Neuronal stem cell (in vitro differentiated cells): ENCODE measurements at regions not wholly inside any gene's neighbourhood (a gene's known extent, or its start where the extent isn't known, plus 50 kb on each side); places are given as distances from the start of the nearest gene placed in this dataset.

Experiments
- DNase-seq: peaks from one replicate; pipeline ENCODE4 v3.0.0-alpha.2; 2013; ENCODE audit warnings: low spot score
- H2AFZ ChIP-seq: one replicate; pipeline ENCODE4 v1.6.1; 2013; ENCODE audit warnings: mild to moderate bottlenecking, low read length, inconsistent platforms
- H2AK5ac ChIP-seq: 2 replicates; pipeline ENCODE4 v1.6.1; 2013; ENCODE audit warnings: low read depth, mild to moderate bottlenecking, inconsistent platforms, low read length, moderate library complexity, mixed read lengths
- H2BK120ac ChIP-seq: 2 replicates; pipeline ENCODE4 v1.6.1; 2013; ENCODE audit warnings: low read depth, mild to moderate bottlenecking, inconsistent platforms, low read length, moderate library complexity, mixed read lengths
- H2BK12ac ChIP-seq: one replicate; pipeline ENCODE4 v1.6.1; 2013; ENCODE audit warnings: low read length, inconsistent platforms
- H2BK15ac ChIP-seq: 2 replicates; pipeline ENCODE4 v1.6.1; 2013; ENCODE audit warnings: mild to moderate bottlenecking, low read length, inconsistent platforms, mixed read lengths
- H2BK5ac ChIP-seq: one replicate; pipeline ENCODE4 v1.6.1; 2013; ENCODE audit warnings: inconsistent platforms, mild to moderate bottlenecking, low read length, moderate library complexity
- H3K14ac ChIP-seq: one replicate; pipeline ENCODE4 v1.6.1; 2013; ENCODE audit warnings: low read length, inconsistent platforms
- H3K18ac ChIP-seq: 2 replicates; pipeline ENCODE4 v1.6.1; 2013; ENCODE audit warnings: low read length, inconsistent platforms
- H3K23ac ChIP-seq: 2 replicates; pipeline ENCODE4 v1.6.1; 2013; ENCODE audit warnings: low read depth, mild to moderate bottlenecking, mixed read lengths, low read length, inconsistent platforms; ENCODE audit not compliant: poor library complexity
- H3K27ac ChIP-seq: replicated peaks from 3 replicates; pipeline ENCODE4 v1.5.1; 2013; ENCODE audit warnings: low read length, inconsistent platforms
- H3K27me3 ChIP-seq, 3 experiments: 2 replicates each; pipeline ENCODE4 v1.6.1; 2013; ENCODE audit warnings: low read length in 3 of 3, mild to moderate bottlenecking in 2 of 3, inconsistent platforms in 1 of 3, low read depth in 1 of 3, mixed read lengths in 1 of 3, moderate library complexity in 1 of 3; ENCODE audit not compliant: control insufficient read depth in 3 of 3, insufficient read depth in 3 of 3
- H3K36me3 ChIP-seq, 2 donors: replicated peaks in 1 of 2; 2 replicates each; pipeline ENCODE4 v1.6.1; 2013; ENCODE audit warnings: low read length in 2 of 2; ENCODE audit not compliant: control insufficient read depth in 2 of 2, insufficient read depth in 2 of 2
- H3K4ac ChIP-seq: 2 replicates; pipeline ENCODE4 v1.6.1; 2013; ENCODE audit warnings: inconsistent platforms, mild to moderate bottlenecking, low read length, moderate library complexity
- H3K4me1 ChIP-seq, 2 donors: 1 replicate in 1 of 2; 2 replicates in 1 of 2; pipeline ENCODE4 v1.6.1; 2013; ENCODE audit warnings: low read length in 2 of 2, low read depth in 1 of 2; ENCODE audit not compliant: control insufficient read depth in 2 of 2, insufficient read depth in 1 of 2
- H3K4me2 ChIP-seq: one replicate; pipeline ENCODE4 v1.6.1; 2013; ENCODE audit warnings: mild to moderate bottlenecking, low read length, inconsistent platforms; ENCODE audit not compliant: insufficient read depth, poor library complexity, severe bottlenecking
- H3K4me3 ChIP-seq, 2 donors: 2 replicates each; pipeline ENCODE4 v1.5.1; 2013; ENCODE audit warnings: low read length in 2 of 2, mild to moderate bottlenecking in 2 of 2, inconsistent platforms in 1 of 2, moderate library complexity in 1 of 2
- H3K79me1 ChIP-seq: one replicate; pipeline ENCODE4 v1.6.1; 2013; ENCODE audit warnings: low read depth, mild to moderate bottlenecking, inconsistent platforms, low read length, moderate library complexity
- H3K9ac ChIP-seq: one replicate; pipeline ENCODE4 v1.6.1; 2013; ENCODE audit warnings: mild to moderate bottlenecking, low read depth, low read length, inconsistent platforms; ENCODE audit not compliant: poor library complexity
- H3K9me3 ChIP-seq, 2 donors: replicated peaks in 1 of 2; 2 replicates each; pipeline versions ENCODE3 to v1.6.1; 2013; ENCODE audit warnings: low read length in 2 of 2, mild to moderate bottlenecking in 2 of 2, inconsistent platforms in 1 of 2, low read depth in 1 of 2, mixed read lengths in 1 of 2, moderate library complexity in 1 of 2; ENCODE audit not compliant: control insufficient read depth in 2 of 2, insufficient read depth in 1 of 2
- H4K8ac ChIP-seq: one replicate; pipeline ENCODE4 v1.6.1; 2013; ENCODE audit warnings: low read depth, mild to moderate bottlenecking, inconsistent platforms, low read length, moderate library complexity
- H4K91ac ChIP-seq: one replicate; pipeline ENCODE4 v1.6.1; 2013; ENCODE audit warnings: low read length, low read depth, mild to moderate bottlenecking, inconsistent platforms; ENCODE audit not compliant: poor library complexity
- WGBS, 2 donors: extraction: QIAGEN DNeasy Blood & Tissue Kit; methylation state at CpG; one replicate each; pipeline ENCODE4 v1.1.7; 2013; ENCODE audit warnings: missing lambda C conversion rate in 2 of 2, mixed read lengths in 1 of 2; ENCODE audit not compliant: insufficient read length in 2 of 2, insufficient replicate concordance in 1 of 2; ENCODE audit errors: extremely low coverage in 2 of 2; 5-methylcytosine and 5-hydroxymethylcytosine counted together

- H3K27ac ChIP-seq = no peak overlapping the region
- no peak overlapping the region for H2AK5ac ChIP-seq
- no peaks in the 10 kb centered on the region for H3K4me1 ChIP-seq
- H3K23ac ChIP-seq = no peak overlapping the region
- no peak overlapping the region for H3K18ac ChIP-seq
- H3K9me3 ChIP-seq = no peaks in the 10 kb centered on the region
- H4K8ac ChIP-seq = no peak overlapping the region
- no CpG with 5 or more reads among the region's 1 CpG for WGBS, 2 donors
- H2AFZ ChIP-seq = no peak overlapping the region
- no peaks in the 10 kb centered on the region for H3K79me1 ChIP-seq
- H4K91ac ChIP-seq = no peak overlapping the region
- H3K4me2 ChIP-seq = no peak overlapping the region
- no peak overlapping the region for H2BK5ac ChIP-seq
- no peaks in the 10 kb centered on the region for H3K27me3 ChIP-seq
- H3K9ac ChIP-seq = no peak overlapping the region
- DNase-seq = no peak
- H2BK12ac ChIP-seq = no peak overlapping the region
- no peak overlapping the region for H2BK120ac ChIP-seq
- H3K4me3 ChIP-seq = no peak overlapping the region
- H3K4ac ChIP-seq = no peak overlapping the region
- no peak overlapping the region for H2BK15ac ChIP-seq
- H3K14ac ChIP-seq = no peak overlapping the region
- H3K36me3 ChIP-seq = no peaks in the 10 kb centered on the region
Observed at GRCh38 chr4:10741961-10742699, 57.6 kb upstream of the CLNK start.

- no peak overlapping the region for H2BK15ac ChIP-seq
- H3K79me1 ChIP-seq = no peaks in the 10 kb centered on the region
- no peak overlapping the region for H2BK5ac ChIP-seq
- no peak overlapping the region for H3K4me2 ChIP-seq
- no peaks in the 10 kb centered on the region for H3K4me1 ChIP-seq
- no peak overlapping the region for H3K23ac ChIP-seq
- H3K27ac ChIP-seq = no peak overlapping the region
- H2BK120ac ChIP-seq = no peak overlapping the region
- no peaks in the 10 kb centered on the region for H3K36me3 ChIP-seq
- no peak for DNase-seq
- H4K91ac ChIP-seq = no peak overlapping the region
- no peak overlapping the region for H2AFZ ChIP-seq
- no peak overlapping the region for H4K8ac ChIP-seq
- H3K18ac ChIP-seq = no peak overlapping the region
- no peaks in the 10 kb centered on the region for H3K9me3 ChIP-seq
- no peak overlapping the region for H2BK12ac ChIP-seq
- no peak overlapping the region for H3K14ac ChIP-seq
- H2AK5ac ChIP-seq = no peak overlapping the region
- no CpG with 5 or more reads among the region's 4 CpGs for WGBS, 2 donors
- H3K4ac ChIP-seq = no peak overlapping the region
- H3K4me3 ChIP-seq = no peak overlapping the region
- H3K27me3 ChIP-seq = no peaks in the 10 kb centered on the region
- H3K9ac ChIP-seq = no peak overlapping the region
Observed at GRCh38 chr4:10740891-10741620, 56.5 kb upstream of the CLNK start.

GRCh38 chr4:10740251-10740650, 55.7 kb upstream of the CLNK start:
- H3K9me3 ChIP-seq = no peaks in the 10 kb centered on the region
- H2BK15ac ChIP-seq = no peak overlapping the region
- no peak overlapping the region for H2BK12ac ChIP-seq
- no peaks in the 10 kb centered on the region for H3K27me3 ChIP-seq
- no peak overlapping the region for H2AK5ac ChIP-seq
- no peak overlapping the region for H3K27ac ChIP-seq
- H2AFZ ChIP-seq = no peak overlapping the region
- H2BK5ac ChIP-seq = no peak overlapping the region
- no CpG with 5 or more reads among the region's 1 CpG for WGBS, 2 donors
- no peak overlapping the region for H3K18ac ChIP-seq
- H3K36me3 ChIP-seq = no peaks in the 10 kb centered on the region
- H3K9ac ChIP-seq = no peak overlapping the region
- no peak overlapping the region for H3K23ac ChIP-seq
- H3K4ac ChIP-seq = no peak overlapping the region
- H2BK120ac ChIP-seq = no peak overlapping the region
- H3K4me1 ChIP-seq = no peaks in the 10 kb centered on the region
- H3K4me3 ChIP-seq = no peak overlapping the region
- no peak overlapping the region for H4K8ac ChIP-seq
- H3K14ac ChIP-seq = no peak overlapping the region
- H3K4me2 ChIP-seq = no peak overlapping the region
- no peaks in the 10 kb centered on the region for H3K79me1 ChIP-seq
- DNase-seq = no peak
- no peak overlapping the region for H4K91ac ChIP-seq

DNA sequence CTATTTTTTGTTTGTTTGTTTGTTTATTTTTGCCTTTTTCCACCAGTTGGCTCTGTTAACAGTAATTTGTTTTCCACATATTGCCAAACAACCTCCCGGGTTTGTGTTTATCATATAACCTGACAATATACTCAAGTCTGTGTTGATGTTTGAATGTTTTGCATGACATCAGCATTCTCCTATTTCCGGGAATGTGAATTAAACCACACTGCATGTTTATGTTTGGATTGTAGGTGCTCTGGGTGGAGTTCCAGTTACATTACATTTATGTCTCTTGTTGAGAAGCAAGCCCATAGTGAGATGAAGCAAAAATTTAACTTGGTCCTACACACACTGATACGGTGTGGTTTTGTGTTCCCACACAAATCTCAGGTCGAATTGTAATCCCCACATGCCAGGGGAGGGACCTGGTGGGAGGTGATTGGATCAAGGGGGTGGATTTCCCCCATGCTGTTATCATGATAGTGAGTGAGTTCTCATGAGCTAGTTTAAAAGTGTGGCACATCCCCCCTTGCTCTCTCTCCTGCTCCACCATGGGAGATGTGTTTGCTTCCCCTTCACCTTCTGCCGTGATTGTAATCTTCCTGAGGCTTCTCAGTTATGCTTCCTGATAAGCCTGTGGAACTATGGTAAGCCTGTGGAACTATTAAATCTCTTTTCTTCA, 54.4 kb upstream of the CLNK start:
- H3K27me3 ChIP-seq = no peaks in the 10 kb centered on the region
- no CpG with 5 or more reads among the region's 5 CpGs for WGBS, 2 donors
- H3K79me1 ChIP-seq = no peaks in the 10 kb centered on the region
- no peak overlapping the region for H3K9ac ChIP-seq
- no peak overlapping the region for H3K4me3 ChIP-seq
- no peaks in the 10 kb centered on the region for H3K9me3 ChIP-seq
- H3K23ac ChIP-seq = no peak overlapping the region
- H2BK15ac ChIP-seq = no peak overlapping the region
- H4K91ac ChIP-seq = no peak overlapping the region
- no peak overlapping the region for H3K27ac ChIP-seq
- H2AFZ ChIP-seq = no peak overlapping the region
- H2BK120ac ChIP-seq = no peak overlapping the region
- DNase-seq = no peak
- no peak overlapping the region for H3K4ac ChIP-seq
- H4K8ac ChIP-seq = no peak overlapping the region
- H3K4me1 ChIP-seq = no peaks in the 10 kb centered on the region
- no peak overlapping the region for H2BK5ac ChIP-seq
- H3K36me3 ChIP-seq = no peaks in the 10 kb centered on the region
- H2AK5ac ChIP-seq = no peak overlapping the region
- H3K18ac ChIP-seq = no peak overlapping the region
- H2BK12ac ChIP-seq = no peak overlapping the region
- no peak overlapping the region for H3K14ac ChIP-seq
- no peak overlapping the region for H3K4me2 ChIP-seq
